ENCODE measurements at regions not wholly inside any gene's neighbourhood (a gene's known extent, or its start where the extent isn't known, plus 50 kb on each side); places are given as distances from the start of the nearest gene placed in this dataset.

- Histone ChIP-seq H3K36me3 (ENCODE audit: control insufficient read depth, insufficient read depth, low read length) (no peaks in the 10 kb centered on the region), H3K27ac (ENCODE audit: low read length) (no peak overlapping the region), H3K27me3 (ENCODE audit: control insufficient read depth, insufficient read depth, low read length) (no peaks in the 10 kb centered on the region), H3K9me3 (ENCODE audit: control insufficient read depth, low read depth, low read length) (no peaks in the 10 kb centered on the region), H3K4me1 (ENCODE audit: control insufficient read depth, insufficient read depth, low read length) (no peaks in the 10 kb centered on the region), H3K4me3 (ENCODE audit: low read length) (no peak overlapping the region)
- DNase-seq = no peak
These were observed 134.6 kb upstream of the LRRC7 start for GRCh38 chr1:69433073-69433472.

- no peak overlapping the region for H3K27ac ChIP-seq (ENCODE audit: low read length)
- no peak overlapping the region for H3K4me3 ChIP-seq (ENCODE audit: low read length)
- DNase-seq = no peak
- no peaks in the 10 kb centered on the region for H3K36me3 ChIP-seq (ENCODE audit: control insufficient read depth, insufficient read depth, low read length)
- H3K27me3 ChIP-seq (ENCODE audit: control insufficient read depth, insufficient read depth, low read length) = no peaks in the 10 kb centered on the region
- H3K4me1 ChIP-seq (ENCODE audit: control insufficient read depth, insufficient read depth, low read length) = no peaks in the 10 kb centered on the region
- no peaks in the 10 kb centered on the region for H3K9me3 ChIP-seq (ENCODE audit: control insufficient read depth, low read depth, low read length)
These were observed 131.6 kb upstream of the LRRC7 start for GRCh38 chr1:69436151-69436550.

GRCh38 chr1:69438056-69438795, 129.5 kb upstream of the LRRC7 start:
- Histone ChIP-seq H3K4me3 (ENCODE audit: low read length) (no peak overlapping the region), H3K27ac (ENCODE audit: low read length) (no peak overlapping the region), H3K9me3 (ENCODE audit: control insufficient read depth, low read depth, low read length) (no peaks in the 10 kb centered on the region), H3K4me1 (ENCODE audit: control insufficient read depth, insufficient read depth, low read length) (no peaks in the 10 kb centered on the region), H3K27me3 (ENCODE audit: control insufficient read depth, insufficient read depth, low read length) (no peaks in the 10 kb centered on the region), H3K36me3 (ENCODE audit: control insufficient read depth, insufficient read depth, low read length) (no peaks in the 10 kb centered on the region)
- 71% methylated on average over 2 of the region's 5 CpGs for WGBS (ENCODE audit: insufficient coverage, low lambda C conversion rate)
- DNase-seq = no peak

GRCh38 chr1:69441496-69441895, 126.2 kb upstream of the LRRC7 start:
- Histone ChIP-seq H3K9me3 (ENCODE audit: control insufficient read depth, low read depth, low read length) (no peaks in the 10 kb centered on the region), H3K36me3 (ENCODE audit: control insufficient read depth, insufficient read depth, low read length) (no peaks in the 10 kb centered on the region), H3K4me3 (ENCODE audit: low read length) (no peak overlapping the region), H3K4me1 (ENCODE audit: control insufficient read depth, insufficient read depth, low read length) (no peaks in the 10 kb centered on the region), H3K27ac (ENCODE audit: low read length) (no peak overlapping the region), H3K27me3 (ENCODE audit: control insufficient read depth, insufficient read depth, low read length) (no peaks in the 10 kb centered on the region)
- DNase-seq = no peak

DNA sequence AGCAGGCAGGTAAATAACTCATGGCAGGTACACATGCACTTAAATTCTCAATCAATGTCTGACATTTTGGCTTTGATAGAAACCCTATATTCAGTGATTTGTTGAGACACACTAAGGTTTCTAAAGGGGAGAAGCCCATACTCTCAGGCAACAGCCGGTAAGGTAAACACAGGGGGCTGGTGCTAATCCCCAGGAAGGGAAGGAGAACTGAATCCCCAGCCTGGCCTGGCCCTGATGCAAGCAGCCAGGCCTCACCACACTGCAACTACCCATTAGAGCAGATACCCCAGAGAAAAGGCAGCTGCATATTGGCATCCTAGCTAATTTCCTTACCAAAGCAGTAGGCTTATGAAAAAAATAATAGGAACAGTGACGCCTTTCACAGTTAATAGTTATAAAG, 116.5 kb upstream of the LRRC7 start:
- Histone ChIP-seq H3K36me3 (ENCODE audit: control insufficient read depth, insufficient read depth, low read length) (no peaks in the 10 kb centered on the region), H3K4me1 (ENCODE audit: control insufficient read depth, insufficient read depth, low read length) (no peaks in the 10 kb centered on the region), H3K9me3 (ENCODE audit: control insufficient read depth, low read depth, low read length) (no peaks in the 10 kb centered on the region), H3K27me3 (ENCODE audit: control insufficient read depth, insufficient read depth, low read length) (no peaks in the 10 kb centered on the region), H3K4me3 (ENCODE audit: low read length) (no peak overlapping the region), H3K27ac (ENCODE audit: low read length) (no peak overlapping the region)
- WGBS (ENCODE audit: insufficient coverage, low lambda C conversion rate) = no CpG with 5 or more reads among the region's 2 CpGs
- DNase-seq = no peak

DNA sequence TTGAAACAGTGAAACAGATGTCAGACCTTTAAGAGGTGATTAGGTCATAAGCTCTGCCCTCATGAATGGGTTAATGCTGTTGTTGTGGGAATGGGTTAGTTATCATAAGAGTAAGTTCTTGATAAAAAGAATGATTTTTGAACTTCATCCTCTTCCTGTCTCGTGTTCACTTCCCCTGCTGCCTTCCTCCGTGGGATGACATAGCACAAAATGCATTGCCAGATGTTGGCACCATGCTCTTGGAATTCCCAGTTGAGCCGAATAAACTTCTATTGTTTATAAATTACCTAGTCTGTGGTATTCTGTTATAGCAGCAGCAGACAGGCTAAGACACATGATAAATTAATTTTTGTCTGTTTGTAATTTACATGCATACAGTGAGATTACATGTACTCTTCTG, 112.0 kb upstream of the LRRC7 start:
- Histone ChIP-seq H3K27me3 (ENCODE audit: control insufficient read depth, insufficient read depth, low read length) (no peaks in the 10 kb centered on the region), H3K27ac (ENCODE audit: low read length) (no peak overlapping the region), H3K4me3 (ENCODE audit: low read length) (no peak overlapping the region), H3K9me3 (ENCODE audit: control insufficient read depth, low read depth, low read length) (no peaks in the 10 kb centered on the region), H3K36me3 (ENCODE audit: control insufficient read depth, insufficient read depth, low read length) (no peaks in the 10 kb centered on the region), H3K4me1 (ENCODE audit: control insufficient read depth, insufficient read depth, low read length) (no peaks in the 10 kb centered on the region)
- no peak for DNase-seq
- WGBS (ENCODE audit: insufficient coverage, low lambda C conversion rate) = 92% methylated on average over 2 of the region's 3 CpGs

DNA sequence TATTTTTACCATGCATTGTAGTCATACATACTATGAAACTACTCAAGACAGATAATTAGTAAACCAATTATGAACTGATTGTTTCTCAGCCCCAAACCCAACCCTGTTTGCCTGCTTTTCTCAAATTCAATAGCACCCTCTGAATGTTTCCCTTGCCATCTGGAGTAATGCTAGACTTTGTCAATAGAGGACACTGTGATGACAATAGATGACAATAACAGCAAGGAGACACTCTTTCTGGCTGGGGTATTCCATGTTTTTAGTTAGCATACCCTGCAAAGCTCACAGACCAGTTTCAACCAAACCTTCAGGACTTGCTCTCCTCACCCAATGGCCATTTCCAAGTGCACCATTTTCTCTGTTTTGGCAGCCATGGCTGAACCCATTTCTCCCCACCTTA, 108.5 kb upstream of the LRRC7 start:
- H3K27me3 ChIP-seq (ENCODE audit: control insufficient read depth, insufficient read depth, low read length) = no peaks in the 10 kb centered on the region
- no peak for DNase-seq
- no peaks in the 10 kb centered on the region for H3K4me1 ChIP-seq (ENCODE audit: control insufficient read depth, insufficient read depth, low read length)
- no peak overlapping the region for H3K27ac ChIP-seq (ENCODE audit: low read length)
- no peaks in the 10 kb centered on the region for H3K9me3 ChIP-seq (ENCODE audit: control insufficient read depth, low read depth, low read length)
- no peaks in the 10 kb centered on the region for H3K36me3 ChIP-seq (ENCODE audit: control insufficient read depth, insufficient read depth, low read length)
- H3K4me3 ChIP-seq (ENCODE audit: low read length) = no peak overlapping the region

DNA sequence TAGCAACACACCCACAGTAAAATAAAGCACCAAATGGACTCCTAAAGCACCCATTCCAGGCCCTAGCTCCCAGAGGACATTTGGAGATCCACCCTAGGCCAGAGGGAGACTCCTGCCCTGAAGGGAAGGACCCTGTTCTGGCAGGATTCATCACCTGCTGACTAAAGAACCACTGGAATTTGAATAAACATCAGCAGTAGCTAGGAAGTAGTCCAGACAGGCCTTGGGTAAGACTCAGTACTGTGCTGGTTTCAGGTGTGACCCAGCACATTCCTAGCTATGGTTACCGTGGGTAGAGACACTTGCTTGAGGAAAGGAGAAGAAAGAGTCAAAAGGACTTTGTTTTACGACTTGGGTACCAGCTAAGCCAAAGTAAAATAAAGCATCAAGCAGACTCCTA, 92.7 kb upstream of the LRRC7 start:
- H3K9me3 ChIP-seq (ENCODE audit: control insufficient read depth, low read depth, low read length) = no peaks in the 10 kb centered on the region
- no CpG with 5 or more reads among the region's 2 CpGs for WGBS (ENCODE audit: insufficient coverage, low lambda C conversion rate)
- H3K4me1 ChIP-seq (ENCODE audit: control insufficient read depth, insufficient read depth, low read length) = no peaks in the 10 kb centered on the region
- H3K36me3 ChIP-seq (ENCODE audit: control insufficient read depth, insufficient read depth, low read length) = no peaks in the 10 kb centered on the region
- H3K27me3 ChIP-seq (ENCODE audit: control insufficient read depth, insufficient read depth, low read length) = no peaks in the 10 kb centered on the region
- no peak overlapping the region for H3K4me3 ChIP-seq (ENCODE audit: low read length)
- no peak overlapping the region for H3K27ac ChIP-seq (ENCODE audit: low read length)
- DNase-seq = no peak

GRCh38 chr1:69479734-69480133, 88.0 kb upstream of the LRRC7 start:
- H3K27me3 ChIP-seq (ENCODE audit: control insufficient read depth, insufficient read depth, low read length) = no peaks in the 10 kb centered on the region
- no peaks in the 10 kb centered on the region for H3K4me1 ChIP-seq (ENCODE audit: control insufficient read depth, insufficient read depth, low read length)
- H3K27ac ChIP-seq (ENCODE audit: low read length) = no peak overlapping the region
- H3K36me3 ChIP-seq (ENCODE audit: control insufficient read depth, insufficient read depth, low read length) = no peaks in the 10 kb centered on the region
- no peak overlapping the region for H3K4me3 ChIP-seq (ENCODE audit: low read length)
- no CpG with 5 or more reads among the region's 1 CpG for WGBS (ENCODE audit: insufficient coverage, low lambda C conversion rate)
- no peak for DNase-seq
- no peaks in the 10 kb centered on the region for H3K9me3 ChIP-seq (ENCODE audit: control insufficient read depth, low read depth, low read length)

GRCh38 chr1:69483246-69483645, 84.5 kb upstream of the LRRC7 start:
- H3K4me3 ChIP-seq (ENCODE audit: low read length) = no peak overlapping the region
- H3K9me3 ChIP-seq (ENCODE audit: control insufficient read depth, low read depth, low read length) = no peaks in the 10 kb centered on the region
- DNase-seq = no peak
- H3K4me1 ChIP-seq (ENCODE audit: control insufficient read depth, insufficient read depth, low read length) = no peaks in the 10 kb centered on the region
- no peaks in the 10 kb centered on the region for H3K36me3 ChIP-seq (ENCODE audit: control insufficient read depth, insufficient read depth, low read length)
- WGBS (ENCODE audit: insufficient coverage, low lambda C conversion rate) = 70% methylated on average over 2 of the region's 2 CpGs
- no peak overlapping the region for H3K27ac ChIP-seq (ENCODE audit: low read length)
- no peaks in the 10 kb centered on the region for H3K27me3 ChIP-seq (ENCODE audit: control insufficient read depth, insufficient read depth, low read length)

GRCh38 chr1:69485616-69486015, 82.1 kb upstream of the LRRC7 start:
- Histone ChIP-seq H3K27me3 (ENCODE audit: control insufficient read depth, insufficient read depth, low read length) (no peaks in the 10 kb centered on the region), H3K27ac (ENCODE audit: low read length) (no peak overlapping the region), H3K9me3 (ENCODE audit: control insufficient read depth, low read depth, low read length) (no peaks in the 10 kb centered on the region), H3K36me3 (ENCODE audit: control insufficient read depth, insufficient read depth, low read length) (no peaks in the 10 kb centered on the region), H3K4me3 (ENCODE audit: low read length) (no peak overlapping the region), H3K4me1 (ENCODE audit: control insufficient read depth, insufficient read depth, low read length) (no peaks in the 10 kb centered on the region)
- DNase-seq = no peak
- 83% methylated on average over 1 of the region's 1 CpG for WGBS (ENCODE audit: insufficient coverage, low lambda C conversion rate)

All from large intestine (tissue), 3 donors.